ENCODE measurements at regions not wholly inside any gene's neighbourhood (a gene's known extent, or its start where the extent isn't known, plus 50 kb on each side); places are given as distances from the start of the nearest gene placed in this dataset.
A peak's percentile ranks its signal among the peaks of the same experiment; 100 is the strongest.

GRCh38 chr2:64831977-64832328, 157.2 kb upstream of the SLC1A4 start:
- Histone ChIP-seq H3K4me1 (ENCODE audit: control insufficient read depth, extremely low read depth, insufficient read depth, low read length) (peaks cover 16% of the 10 kb centered on the region), H3K9me1 (replicated peaks; ENCODE audit: control insufficient read depth, extremely low read depth, insufficient read depth, low read length) (no peaks in the 10 kb centered on the region), H3K27ac (ENCODE audit: insufficient read depth, low read depth, low read length) (peak overlapping the region; percentile 86), H3K27me3 (ENCODE audit: control insufficient read depth in 2 of 2, insufficient read depth in 2 of 2, low read length in 2 of 2) (no peaks in the 10 kb centered on the region), H3K79me2 (ENCODE audit: control insufficient read depth, insufficient read depth, low read length) (no peaks in the 10 kb centered on the region), H3K4me3 (replicated peaks in 1 of 3; ENCODE audit: insufficient read depth in 1 of 3, low read depth in 1 of 3, low read length in 3 of 3) (no peak overlapping the region), H3K9ac (replicated peaks; ENCODE audit: extremely low read depth, insufficient read depth, low read length) (peak overlapping the region; percentile 62), H2AFZ (ENCODE audit: low read depth, low read length) (peak overlapping the region; percentile 58), H3K9me3 (replicated peaks; ENCODE audit: control insufficient read depth, insufficient read depth, low read length) (no peaks in the 10 kb centered on the region), H3K4me2 (ENCODE audit: insufficient read depth, low read length) (no peak overlapping the region), H3K36me3 (ENCODE audit: control insufficient read depth in 2 of 2, extremely low read depth in 1 of 2, insufficient read depth in 2 of 2, low read length in 2 of 2) (no peaks in the 10 kb centered on the region), H4K20me1 (replicated peaks; ENCODE audit: control insufficient read depth, extremely low read depth, insufficient read depth, low read length) (no peaks in the 10 kb centered on the region)
- DNase-seq (ENCODE audit: low read depth, low spot score): no peak
- TF ChIP-seq JUN (IDR thresholded peaks at IDR 0.05; ENCODE audit: borderline replicate concordance, insufficient read depth, insufficient read length, low read depth): no peak
- no peak for TF ChIP-seq POLR2AphosphoS5 (IDR thresholded peaks at IDR 0.05; ENCODE audit: insufficient read depth, low read depth, low read length)
- no peak for TF ChIP-seq GATA2 (IDR thresholded peaks at IDR 0.05; ENCODE audit: insufficient read depth, insufficient read length, low read depth, low read length)
- no peak for TF ChIP-seq EZH2 (IDR thresholded peaks at IDR 0.05; ENCODE audit: borderline replicate concordance, low read depth, low read length, severe bottlenecking)
- no peak for TF ChIP-seq MYC (IDR thresholded peaks at IDR 0.05; ENCODE audit: low read depth, low read length)
- TF ChIP-seq, protein P1, sequence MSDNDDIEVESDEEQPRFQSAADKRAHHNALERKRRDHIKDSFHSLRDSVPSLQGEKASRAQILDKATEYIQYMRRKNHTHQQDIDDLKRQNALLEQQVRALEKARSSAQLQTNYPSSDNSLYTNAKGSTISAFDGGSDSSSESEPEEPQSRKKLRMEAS (IDR thresholded peaks at IDR 0.05; ENCODE audit: insufficient read depth, insufficient read length): no peak
- TF ChIP-seq POLR2A (IDR thresholded peaks at IDR 0.05; ENCODE audit: low read depth, low read length): no peak
- TF ChIP-seq FOS (IDR thresholded peaks at IDR 0.05; ENCODE audit: borderline replicate concordance, insufficient read depth, low read length): no peak
- TF ChIP-seq CTCF (IDR thresholded peaks at IDR 0.05; ENCODE audit: extremely low read depth in 1 of 2, insufficient read depth in 1 of 2, low read depth in 1 of 2, low read length in 2 of 2): no peak
- FAIRE-seq: no peak
- ChIA-PET CTCF (interaction anchor here (0.6 to 5.6 kb wide), 23 partner anchors 9 to 245 kb away, joined by 3 to 61 read pairs (median 8); partner anchors contain the start of gene SERTAD2), POLR2A (interaction anchor here (1.2 to 2.4 kb wide), 2 partner anchors 178 to 187 kb away, joined by 3 to 11 read pairs; partner anchors contain the start of gene SERTAD2)
- no TSS peak for BruUV-seq (replicated peaks)
- intact Hi-C loops (cut with micrococcal nuclease) (loop anchor here (1.0 to 2.0 kb wide), 11 partner anchors 20 to 308 kb away; partner anchors contain the start of gene AFTPH), dilution Hi-C loops (cut with MboI; ENCODE audit: extremely low pct_ligation_motif_present, low sequenced_read_pairs) (no loop called here)

Measured in endothelial cell of umbilical vein (primary cell).